NCI-H2171 (cell line): ENCODE measurements at regions not wholly inside any gene's neighbourhood (a gene's known extent, or its start where the extent isn't known, plus 50 kb on each side); places are given as distances from the start of the nearest gene placed in this dataset.
"Not testable (repeated sequence)": the region's sequence is repeated elsewhere in the genome, so short reads cannot be mapped to it uniquely, and the experiment has no call there.

Experiments
- DNase-seq: peaks from one replicate; lab custom pipeline; 2025; lab: John Stamatoyannopoulos, UW

- no peak for DNase-seq
Observed at GRCh38 chr4:114302472-114302871, 296.1 kb upstream of the UGT8 start.

- no peak for DNase-seq
Observed at GRCh38 chr4:114304046-114304445, 294.6 kb upstream of the UGT8 start.

- no peak for DNase-seq
Observed at GRCh38 chr4:114304567-114304966, 294.0 kb upstream of the UGT8 start.

GRCh38 chr4:114306946-114307345, 291.7 kb upstream of the UGT8 start:
- no peak for DNase-seq

- no peak for DNase-seq
Observed at GRCh38 chr4:114310296-114310925, 288.2 kb upstream of the UGT8 start.

- no peak for DNase-seq
Observed at GRCh38 chr4:114311787-114312186, 286.8 kb upstream of the UGT8 start.

- DNase-seq, result peak; percentile 7
Observed at GRCh38 chr4:114312338-114312737, 286.3 kb upstream of the UGT8 start.

- no peak for DNase-seq
Observed at GRCh38 chr4:114316789-114317188, 281.8 kb upstream of the UGT8 start.

- DNase-seq, result no peak
Observed at GRCh38 chr4:114317564-114317963, 281.0 kb upstream of the UGT8 start.

- no peak for DNase-seq
Observed at GRCh38 chr4:114318309-114318708, 280.3 kb upstream of the UGT8 start.

GRCh38 chr4:114320126-114320525, 278.5 kb upstream of the UGT8 start:
- DNase-seq, result no peak

GRCh38 chr4:114321366-114321765, 277.2 kb upstream of the UGT8 start:
- DNase-seq, result no peak

GRCh38 chr4:114323841-114324240, 274.8 kb upstream of the UGT8 start:
- DNase-seq, result no peak

GRCh38 chr4:114326358-114326757, 272.2 kb upstream of the UGT8 start:
- no peak for DNase-seq

- DNase-seq, result no peak
Observed at GRCh38 chr4:114332119-114332518, 266.5 kb upstream of the UGT8 start.

- not testable (repeated sequence) for DNase-seq
Observed at GRCh38 chr4:114334363-114334762, 264.2 kb upstream of the UGT8 start.

GRCh38 chr4:114334884-114335330, 263.7 kb upstream of the UGT8 start:
- no peak for DNase-seq

- DNase-seq, result no peak
Observed at GRCh38 chr4:114335339-114335738, 263.3 kb upstream of the UGT8 start.

GRCh38 chr4:114343015-114343414, 255.6 kb upstream of the UGT8 start:
- DNase-seq, result no peak

GRCh38 chr4:114349543-114350175, 248.9 kb upstream of the UGT8 start:
- no peak for DNase-seq

- DNase-seq, result no peak
Observed at GRCh38 chr4:114358901-114359300, 239.7 kb upstream of the UGT8 start.

- DNase-seq, result no peak
Observed at GRCh38 chr4:114361249-114361648, 237.4 kb upstream of the UGT8 start.

- DNase-seq, result no peak
Observed at GRCh38 chr4:114364857-114365256, 233.8 kb upstream of the UGT8 start.

- no peak for DNase-seq
Observed at GRCh38 chr4:114365591-114365990, 233.0 kb upstream of the UGT8 start.
